ENCODE measurements at regions not wholly inside any gene's neighbourhood (a gene's known extent, or its start where the extent isn't known, plus 50 kb on each side); places are given as distances from the start of the nearest gene placed in this dataset.

DNA sequence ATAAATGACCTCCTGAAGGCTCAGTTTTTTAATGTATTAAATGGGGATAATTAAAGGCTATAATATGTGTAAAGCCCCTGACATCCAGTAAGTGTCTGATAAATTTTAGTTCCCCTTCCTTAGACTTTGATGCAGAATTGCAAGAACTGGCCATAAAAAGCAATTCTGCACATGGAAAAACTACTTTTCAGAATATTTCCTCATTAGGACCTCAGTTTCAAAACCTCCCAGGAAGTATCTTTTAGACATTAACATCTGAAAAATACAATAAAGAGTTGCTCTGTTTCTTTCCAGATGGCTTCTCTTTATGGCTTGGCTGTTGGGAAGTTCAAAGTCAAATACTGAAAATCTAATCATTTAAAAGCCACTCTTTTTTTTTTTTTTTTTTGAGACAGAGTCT is 106.3 kb upstream of the ZNF217 start:
- no peak for DNase-seq (ENCODE audit: low read depth)
- TF ChIP-seq, protein P1, sequence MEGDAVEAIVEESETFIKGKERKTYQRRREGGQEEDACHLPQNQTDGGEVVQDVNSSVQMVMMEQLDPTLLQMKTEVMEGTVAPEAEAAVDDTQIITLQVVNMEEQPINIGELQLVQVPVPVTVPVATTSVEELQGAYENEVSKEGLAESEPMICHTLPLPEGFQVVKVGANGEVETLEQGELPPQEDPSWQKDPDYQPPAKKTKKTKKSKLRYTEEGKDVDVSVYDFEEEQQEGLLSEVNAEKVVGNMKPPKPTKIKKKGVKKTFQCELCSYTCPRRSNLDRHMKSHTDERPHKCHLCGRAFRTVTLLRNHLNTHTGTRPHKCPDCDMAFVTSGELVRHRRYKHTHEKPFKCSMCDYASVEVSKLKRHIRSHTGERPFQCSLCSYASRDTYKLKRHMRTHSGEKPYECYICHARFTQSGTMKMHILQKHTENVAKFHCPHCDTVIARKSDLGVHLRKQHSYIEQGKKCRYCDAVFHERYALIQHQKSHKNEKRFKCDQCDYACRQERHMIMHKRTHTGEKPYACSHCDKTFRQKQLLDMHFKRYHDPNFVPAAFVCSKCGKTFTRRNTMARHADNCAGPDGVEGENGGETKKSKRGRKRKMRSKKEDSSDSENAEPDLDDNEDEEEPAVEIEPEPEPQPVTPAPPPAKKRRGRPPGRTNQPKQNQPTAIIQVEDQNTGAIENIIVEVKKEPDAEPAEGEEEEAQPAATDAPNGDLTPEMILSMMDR (IDR thresholded peaks at IDR 0.05; ENCODE audit: insufficient read depth, low read depth, low read length), result no peak
- no peak overlapping the region for H3K4me3 ChIP-seq (ENCODE audit: low read depth, low read length)

DNA sequence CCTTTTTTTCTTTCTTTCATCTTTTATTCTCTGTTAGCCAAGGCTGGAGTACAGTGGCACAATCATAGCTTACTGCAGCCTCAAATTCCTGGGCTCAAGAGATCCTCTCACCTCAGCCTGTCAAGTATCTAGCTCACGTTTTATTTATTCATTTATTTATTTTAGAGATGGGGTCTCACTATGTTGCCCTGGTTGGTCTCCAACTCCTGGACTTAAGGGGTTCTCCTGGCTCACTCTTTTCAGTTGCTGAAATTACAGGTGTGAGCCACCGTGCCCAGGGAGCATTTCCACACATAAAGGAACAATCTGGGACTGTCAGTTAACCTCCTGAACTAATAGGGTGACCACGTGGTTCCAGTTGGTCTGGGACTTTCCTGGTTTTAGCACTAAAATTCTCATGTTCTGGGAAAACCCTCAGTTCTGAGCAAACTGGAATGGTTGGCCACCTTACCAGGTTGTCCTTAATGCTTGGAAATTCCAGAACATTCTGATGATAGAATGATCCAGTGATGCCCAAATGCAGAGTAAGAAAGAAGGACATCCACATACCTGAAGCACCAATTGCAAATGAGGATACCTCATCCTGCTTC is 105.5 kb upstream of the ZNF217 start:
- H3K4me3 ChIP-seq (ENCODE audit: low read depth, low read length), result no peak overlapping the region
- no peak for DNase-seq (ENCODE audit: low read depth)
- TF ChIP-seq, protein P1 (IDR thresholded peaks at IDR 0.05; ENCODE audit: insufficient read depth, low read depth, low read length), result no peak

DNA sequence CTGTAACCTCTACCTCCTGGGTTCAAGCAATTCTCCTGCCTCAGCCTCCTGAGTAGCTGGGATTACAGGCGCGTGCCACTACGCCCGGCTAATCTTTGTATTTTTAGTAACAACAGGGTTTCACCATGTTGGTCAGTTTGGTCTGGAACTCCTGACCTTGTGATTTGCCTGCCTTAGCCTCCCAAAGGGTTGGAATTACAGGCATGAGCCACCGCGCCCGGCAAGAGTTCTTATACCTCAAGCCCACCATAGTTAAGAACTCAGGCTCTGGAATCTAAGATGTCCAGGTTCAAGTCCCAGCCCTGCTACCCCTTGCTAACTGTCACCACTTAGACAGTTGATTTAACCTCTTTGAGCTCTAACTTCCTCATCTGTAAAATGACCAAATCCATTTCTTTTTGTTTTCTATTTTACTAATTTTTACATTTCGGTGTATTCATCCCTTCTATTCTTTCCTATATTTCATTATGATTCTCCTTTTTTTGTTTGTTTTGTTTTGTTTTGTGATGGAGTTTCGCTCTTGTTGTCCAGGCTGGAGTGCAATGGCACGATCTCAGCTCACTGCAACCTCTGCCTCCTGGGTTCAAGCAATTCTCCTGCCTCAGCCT is 104.8 kb upstream of the ZNF217 start:
- TF ChIP-seq, protein P1 (IDR thresholded peaks at IDR 0.05; ENCODE audit: insufficient read depth, low read depth, low read length), result no peak
- no peak overlapping the region for H3K4me3 ChIP-seq (ENCODE audit: low read depth, low read length)
- no peak for DNase-seq (ENCODE audit: low read depth)

DNA sequence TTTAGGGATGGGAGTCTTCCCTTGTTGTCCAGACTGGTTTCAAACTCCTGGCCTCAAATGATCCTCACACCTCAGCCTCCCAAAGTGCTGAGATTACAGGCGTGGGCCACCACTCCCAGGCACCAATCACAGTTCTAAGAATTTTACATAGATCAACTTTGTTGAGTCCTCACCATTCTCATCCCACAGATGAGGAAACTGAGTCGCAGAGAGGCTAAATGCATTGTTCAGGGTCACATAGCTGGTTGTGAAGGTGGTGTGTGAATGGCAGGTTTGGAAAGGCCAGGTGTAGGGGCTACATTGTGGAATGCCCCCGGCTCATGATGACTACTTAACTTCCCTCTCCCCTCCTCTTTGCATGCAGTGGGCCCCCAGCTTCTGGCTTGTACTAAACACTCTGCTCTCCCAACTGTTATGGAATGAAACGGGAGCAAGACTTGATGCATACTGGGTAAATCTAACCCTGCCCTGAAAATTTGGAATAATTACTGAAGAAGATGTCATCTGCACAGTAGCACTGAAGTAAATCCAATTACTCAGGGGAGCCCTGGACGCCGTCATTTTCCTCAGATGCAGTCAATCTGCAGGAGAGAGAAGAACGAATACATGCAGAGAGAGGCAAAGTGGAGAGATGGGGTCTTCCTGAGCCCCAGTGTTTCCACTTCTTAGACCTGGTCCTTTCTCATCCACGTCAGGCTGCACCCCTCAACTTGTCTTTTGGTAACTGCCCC is 102.3 kb upstream of the ZNF217 start:
- DNase-seq (ENCODE audit: low read depth), result no peak
- TF ChIP-seq, protein P1 (IDR thresholded peaks at IDR 0.05; ENCODE audit: insufficient read depth, low read depth, low read length), result no peak
- no peak overlapping the region for H3K4me3 ChIP-seq (ENCODE audit: low read depth, low read length)

DNA sequence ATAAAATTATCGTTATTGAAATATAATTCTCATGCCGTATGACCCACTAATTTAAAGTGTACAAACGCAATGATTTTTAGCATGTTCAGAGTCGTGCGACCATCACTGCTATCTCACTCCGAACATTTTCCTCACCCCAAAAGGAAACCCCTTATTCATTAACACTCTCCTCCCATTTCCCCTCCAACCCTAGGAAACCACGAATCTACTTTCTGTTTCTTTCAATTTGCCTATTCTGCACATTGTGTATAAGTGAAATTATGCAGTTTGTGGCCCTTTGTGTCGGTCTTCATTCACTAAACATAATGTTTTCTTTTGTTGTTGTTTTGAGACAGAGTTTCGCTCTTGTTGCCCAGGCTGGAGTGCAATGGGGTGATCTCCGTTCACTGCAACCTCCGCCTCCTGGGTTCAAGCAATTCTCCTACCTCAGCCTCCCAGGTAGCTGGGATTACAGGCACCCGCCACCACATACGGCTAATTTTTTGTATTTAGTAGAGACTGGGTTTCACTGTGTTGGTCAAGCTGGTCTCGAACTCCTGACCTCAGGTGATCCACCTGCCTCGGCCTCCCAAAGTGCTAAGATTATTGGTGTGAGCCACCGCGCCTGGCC is 99.7 kb upstream of the ZNF217 start:
- TF ChIP-seq, protein P1 (IDR thresholded peaks at IDR 0.05; ENCODE audit: insufficient read depth, low read depth, low read length), result no peak
- H3K4me3 ChIP-seq (ENCODE audit: low read depth, low read length), result no peak overlapping the region
- no peak for DNase-seq (ENCODE audit: low read depth)

DNA sequence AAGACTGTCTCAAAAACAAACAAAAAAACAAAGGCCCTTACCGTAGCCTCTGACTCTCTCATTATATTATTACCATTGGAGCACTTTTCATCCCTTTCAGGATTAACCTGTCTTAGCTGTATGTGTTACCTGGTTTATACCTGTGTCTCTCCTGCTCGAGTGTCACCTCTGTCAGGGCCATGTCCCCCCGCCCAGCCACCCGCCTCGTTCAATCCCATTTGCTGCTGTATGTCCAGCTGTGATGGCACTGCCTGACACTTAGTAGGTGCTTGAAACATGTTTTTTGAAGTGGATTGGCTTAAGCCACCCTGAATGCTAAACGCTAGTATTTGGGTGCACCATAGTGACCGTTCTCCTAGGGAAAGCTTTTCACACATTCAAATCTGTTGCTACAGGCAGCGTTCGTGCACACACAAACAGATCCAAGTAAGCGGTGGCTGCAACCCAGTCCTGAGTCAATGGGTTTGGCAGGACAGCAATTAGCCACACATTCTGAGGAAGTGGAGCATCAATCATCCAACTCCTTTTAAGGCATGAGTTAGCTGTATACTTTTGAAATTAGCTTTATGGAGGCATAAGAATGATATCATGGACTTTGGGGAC is 98.9 kb upstream of the ZNF217 start:
- TF ChIP-seq, protein P1 (IDR thresholded peaks at IDR 0.05; ENCODE audit: insufficient read depth, low read depth, low read length), result no peak
- DNase-seq (ENCODE audit: low read depth), result no peak
- no peak overlapping the region for H3K4me3 ChIP-seq (ENCODE audit: low read depth, low read length)

Data from fibroblast of villous mesenchyme (primary cell).